NCI-H2029 (cell line): ENCODE measurements at regions not wholly inside any gene's neighbourhood (a gene's known extent, or its start where the extent isn't known, plus 50 kb on each side); places are given as distances from the start of the nearest gene placed in this dataset.

ENCODE experiments used
- DNase-seq: peaks from one replicate; lab custom pipeline; 2025; lab: John Stamatoyannopoulos, UW

GRCh38 chr17:413016-413350 lies 60.4 kb upstream of the RPH3AL start:
- no peak for DNase-seq

GRCh38 chr17:412211-413015 lies 59.8 kb upstream of the RPH3AL start:
- DNase-seq = no peak

GRCh38 chr17:411421-412120 lies 59.0 kb upstream of the RPH3AL start:
- no peak for DNase-seq

GRCh38 chr17:410543-411401 lies 58.2 kb upstream of the RPH3AL start:
- no peak for DNase-seq

- peak; percentile 95 for DNase-seq
These were observed 57.4 kb upstream of the RPH3AL start for GRCh38 chr17:409848-410542.

GRCh38 chr17:409308-409847 lies 56.8 kb upstream of the RPH3AL start:
- DNase-seq = no peak

GRCh38 chr17:404703-405102 lies 52.1 kb upstream of the RPH3AL start:
- no peak for DNase-seq
